ENCODE measurements at regions not wholly inside any gene's neighbourhood (a gene's known extent, or its start where the extent isn't known, plus 50 kb on each side); places are given as distances from the start of the nearest gene placed in this dataset.

DNA sequence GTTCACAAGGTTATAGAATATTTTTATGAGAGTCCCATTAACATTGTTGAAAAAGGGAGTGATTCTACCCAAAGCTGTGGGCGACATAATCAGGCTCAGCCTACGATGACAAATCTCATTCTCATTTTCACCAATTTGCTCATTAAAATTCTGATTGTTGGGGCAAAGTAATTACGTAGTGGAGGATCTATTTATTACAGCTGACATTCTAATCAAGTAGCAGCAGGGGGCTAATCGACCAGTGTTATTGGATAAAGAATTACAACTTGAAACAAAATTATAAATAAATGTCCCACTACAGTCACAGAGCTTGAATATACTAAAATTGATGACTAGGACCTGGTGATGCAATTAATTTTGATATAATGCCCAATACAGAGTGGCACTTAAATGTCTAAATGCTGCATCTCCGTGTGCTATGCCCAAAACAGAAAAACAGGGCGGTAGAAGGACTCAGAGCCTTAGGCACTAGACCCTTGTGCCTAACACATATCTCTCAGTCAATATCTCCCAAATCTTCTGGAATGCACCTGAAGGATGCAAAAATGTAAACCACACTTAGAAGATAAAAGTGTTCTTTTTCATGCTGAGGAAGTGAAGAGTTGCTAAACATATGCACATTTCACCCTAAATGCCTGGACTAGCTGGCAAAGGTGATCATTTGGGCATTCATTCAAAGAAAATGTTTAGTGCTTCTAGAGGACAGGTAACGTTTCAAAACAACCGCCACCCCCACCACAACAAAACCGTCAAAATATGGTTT is 88.3 kb downstream of the CD24 start:
- Histone ChIP-seq H3K4me1 (ENCODE audit: control insufficient read depth in 5 of 5, insufficient read depth in 5 of 5, low read length in 5 of 5) (peaks cover 0 to 2% (median 0%) of the 10 kb centered on the region in 5 donors), H3K9me3 (ENCODE audit: control insufficient read depth in 5 of 5, low read length in 5 of 5) (no peaks in the 10 kb centered on the region), H3K27me3 (ENCODE audit: control insufficient read depth in 5 of 5, insufficient read depth in 4 of 5, low read length in 5 of 5) (no peaks in the 10 kb centered on the region), H3K36me3 (ENCODE audit: control insufficient read depth in 5 of 5, insufficient read depth in 5 of 5, low read length in 5 of 5) (no peaks in the 10 kb centered on the region), H3K27ac (ENCODE audit: low read depth, low read length) (no peak overlapping the region), H3K9ac (ENCODE audit: low read length in 5 of 5) (no peak overlapping the region), H3K4me3 (ENCODE audit: low read depth in 1 of 5, low read length in 5 of 5) (no peak overlapping the region)

DNA sequence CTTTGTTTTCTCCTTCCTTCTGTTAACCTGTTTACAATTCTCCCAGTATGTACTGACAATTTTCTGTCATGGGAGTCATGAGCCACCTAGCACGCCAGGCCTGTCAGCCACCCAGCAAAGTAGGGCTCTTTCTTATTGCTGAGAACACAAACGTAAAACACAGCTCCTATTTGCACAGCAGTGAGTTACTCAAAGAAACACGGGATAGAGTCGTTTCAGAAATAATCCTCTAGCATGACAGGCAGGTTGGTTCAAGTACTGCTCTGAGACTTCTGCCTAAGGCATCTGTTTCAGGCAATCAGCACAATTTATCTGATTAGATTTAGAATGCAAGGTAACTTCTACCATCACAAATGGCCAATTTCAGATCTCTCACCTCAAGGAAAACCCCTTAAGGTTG is 88.8 kb downstream of the CD24 start:
- no peak overlapping the region for H3K27ac ChIP-seq (ENCODE audit: low read depth, low read length)
- no peak overlapping the region for H3K4me3 ChIP-seq (ENCODE audit: low read depth in 1 of 5, low read length in 5 of 5)
- no peaks in the 10 kb centered on the region for H3K36me3 ChIP-seq (ENCODE audit: control insufficient read depth in 5 of 5, insufficient read depth in 5 of 5, low read length in 5 of 5)
- H3K4me1 ChIP-seq (ENCODE audit: control insufficient read depth in 5 of 5, insufficient read depth in 5 of 5, low read length in 5 of 5) = peaks cover 0 to 2% (median 0%) of the 10 kb centered on the region in 5 donors
- H3K9ac ChIP-seq (ENCODE audit: low read length in 5 of 5) = no peak overlapping the region
- no peaks in the 10 kb centered on the region for H3K9me3 ChIP-seq (ENCODE audit: control insufficient read depth in 5 of 5, low read length in 5 of 5)
- no peaks in the 10 kb centered on the region for H3K27me3 ChIP-seq (ENCODE audit: control insufficient read depth in 5 of 5, insufficient read depth in 4 of 5, low read length in 5 of 5)

DNA sequence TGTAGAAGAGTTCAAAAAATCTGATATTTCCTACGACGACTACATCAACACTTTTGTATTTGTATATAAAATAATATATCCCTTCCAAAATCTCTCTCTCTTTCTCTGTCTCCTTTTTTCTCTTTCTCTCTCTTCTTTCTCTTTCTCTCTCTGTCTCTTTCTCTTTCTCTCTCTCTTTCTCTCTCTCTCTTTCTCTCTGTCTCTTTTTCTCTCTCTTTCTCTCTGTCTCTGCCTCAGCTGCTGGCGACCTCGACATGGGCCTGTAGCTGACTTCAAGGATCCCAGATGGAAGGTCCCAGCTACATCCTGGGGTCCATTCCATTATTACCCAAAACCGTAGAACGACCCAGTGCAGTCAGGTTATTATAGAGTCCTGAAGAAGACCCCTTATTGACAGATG is 90.0 kb downstream of the CD24 start:
- Histone ChIP-seq H3K36me3 (ENCODE audit: control insufficient read depth in 5 of 5, insufficient read depth in 5 of 5, low read length in 5 of 5) (no peaks in the 10 kb centered on the region), H3K4me3 (ENCODE audit: low read depth in 1 of 5, low read length in 5 of 5) (no peak overlapping the region), H3K9me3 (ENCODE audit: control insufficient read depth in 5 of 5, low read length in 5 of 5) (no peaks in the 10 kb centered on the region), H3K27me3 (ENCODE audit: control insufficient read depth in 5 of 5, insufficient read depth in 4 of 5, low read length in 5 of 5) (no peaks in the 10 kb centered on the region), H3K9ac (ENCODE audit: low read length in 5 of 5) (no peak overlapping the region), H3K4me1 (ENCODE audit: control insufficient read depth in 5 of 5, insufficient read depth in 5 of 5, low read length in 5 of 5) (peaks cover 0 to 2% (median 0%) of the 10 kb centered on the region in 5 donors), H3K27ac (ENCODE audit: low read depth, low read length) (no peak overlapping the region)

DNA sequence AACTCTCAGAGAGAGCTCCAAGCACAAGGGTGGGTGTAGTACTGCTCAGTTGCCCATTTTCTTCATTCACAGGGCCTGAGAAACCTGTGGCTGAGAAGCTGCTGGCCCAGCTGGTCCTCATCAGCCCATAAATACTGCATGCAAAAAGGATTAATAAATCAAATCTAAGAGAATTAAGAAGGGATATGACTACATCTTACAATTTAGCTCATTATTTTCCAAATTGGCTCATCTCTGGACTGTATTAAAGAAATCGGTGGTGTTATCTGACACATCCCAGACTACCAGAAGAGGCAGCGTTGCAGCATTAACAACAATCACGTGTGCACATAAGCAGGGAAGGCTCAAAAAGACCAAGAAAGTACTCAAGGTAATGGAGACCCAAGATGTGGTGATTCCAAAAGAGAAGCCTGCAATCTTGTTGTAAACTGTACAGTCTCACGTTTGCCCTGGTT is 90.7 kb downstream of the CD24 start:
- H3K27ac ChIP-seq (ENCODE audit: low read depth, low read length) = no peak overlapping the region
- H3K9me3 ChIP-seq (ENCODE audit: control insufficient read depth in 5 of 5, low read length in 5 of 5) = no peaks in the 10 kb centered on the region
- H3K36me3 ChIP-seq (ENCODE audit: control insufficient read depth in 5 of 5, insufficient read depth in 5 of 5, low read length in 5 of 5) = no peaks in the 10 kb centered on the region
- H3K4me3 ChIP-seq (ENCODE audit: low read depth in 1 of 5, low read length in 5 of 5) = no peak overlapping the region
- H3K4me1 ChIP-seq (ENCODE audit: control insufficient read depth in 5 of 5, insufficient read depth in 5 of 5, low read length in 5 of 5) = peaks cover 0 to 2% (median 0%) of the 10 kb centered on the region in 5 donors
- H3K9ac ChIP-seq (ENCODE audit: low read length in 5 of 5) = no peak overlapping the region
- H3K27me3 ChIP-seq (ENCODE audit: control insufficient read depth in 5 of 5, insufficient read depth in 4 of 5, low read length in 5 of 5) = no peaks in the 10 kb centered on the region

DNA sequence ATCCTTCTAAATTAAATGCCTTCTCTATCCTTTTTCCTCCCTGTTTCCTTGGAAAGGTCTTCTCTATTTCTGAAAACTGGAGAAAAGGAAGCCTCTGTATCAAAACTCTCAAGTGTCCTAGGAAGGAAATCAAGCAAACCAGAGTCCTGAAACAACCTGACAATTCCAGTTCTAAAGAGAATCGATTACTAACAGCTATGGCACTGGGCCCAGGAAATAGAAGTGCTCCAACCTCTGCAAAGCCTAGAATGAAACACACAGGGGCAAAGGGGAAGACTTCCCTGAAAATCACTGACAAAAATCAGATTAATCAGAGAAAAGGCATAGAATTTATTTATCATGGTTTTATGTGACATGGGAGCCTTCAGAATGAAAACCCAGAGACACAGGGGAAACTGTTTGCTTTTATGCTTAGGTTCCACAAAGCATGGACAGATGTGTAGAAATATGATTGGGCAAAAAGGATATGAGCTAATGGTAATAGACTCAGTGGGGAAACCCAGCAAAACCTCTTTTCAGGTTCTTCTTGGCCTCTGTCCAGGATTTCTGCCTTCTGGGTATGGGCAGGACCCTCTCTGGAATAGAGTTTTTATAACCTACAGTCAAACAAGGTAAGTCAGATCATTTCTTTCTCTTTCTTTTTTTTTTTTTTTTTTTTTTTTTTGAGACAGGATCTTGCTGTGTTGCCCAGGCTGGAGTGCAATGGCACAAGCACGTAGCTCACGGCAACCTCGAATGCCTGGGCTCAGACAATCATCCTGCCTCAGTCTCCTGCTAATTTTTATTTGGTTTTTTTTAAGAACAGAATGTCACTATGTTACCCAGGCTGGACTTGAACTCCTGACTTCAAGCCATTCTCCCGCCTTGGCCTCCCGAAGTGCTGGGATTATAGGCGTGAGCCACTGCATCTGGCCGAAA is 91.7 kb downstream of the CD24 start:
- no peak overlapping the region for H3K9ac ChIP-seq (ENCODE audit: low read length in 5 of 5)
- H3K4me3 ChIP-seq (ENCODE audit: low read depth in 1 of 5, low read length in 5 of 5) = no peak overlapping the region
- H3K27ac ChIP-seq (ENCODE audit: low read depth, low read length) = no peak overlapping the region
- no peaks in the 10 kb centered on the region for H3K27me3 ChIP-seq (ENCODE audit: control insufficient read depth in 5 of 5, insufficient read depth in 4 of 5, low read length in 5 of 5)
- H3K4me1 ChIP-seq (ENCODE audit: control insufficient read depth in 5 of 5, insufficient read depth in 5 of 5, low read length in 5 of 5) = no peaks in the 10 kb centered on the region
- H3K9me3 ChIP-seq (ENCODE audit: control insufficient read depth in 5 of 5, low read length in 5 of 5) = no peaks in the 10 kb centered on the region
- no peaks in the 10 kb centered on the region for H3K36me3 ChIP-seq (ENCODE audit: control insufficient read depth in 5 of 5, insufficient read depth in 5 of 5, low read length in 5 of 5)

DNA sequence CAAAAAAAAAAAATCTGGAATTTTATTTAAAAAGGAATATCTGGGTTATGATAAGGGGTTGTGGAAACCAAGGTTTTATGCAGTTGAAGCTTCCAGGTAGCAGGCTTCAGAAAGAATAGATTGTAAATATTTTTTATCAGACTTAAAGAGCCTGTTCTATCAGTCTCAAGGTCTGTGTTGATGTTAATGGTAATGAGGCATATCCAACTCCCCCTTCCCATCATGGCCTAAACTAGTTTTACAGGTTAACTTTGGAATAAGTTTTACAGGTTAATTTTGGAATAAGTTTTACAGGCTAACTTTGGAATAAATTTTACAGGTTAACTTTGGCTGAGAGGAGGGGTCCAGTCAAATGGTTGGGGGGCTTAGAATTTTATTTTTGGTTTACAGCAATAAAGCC is 92.4 kb downstream of the CD24 start:
- H3K4me3 ChIP-seq (ENCODE audit: low read depth in 1 of 5, low read length in 5 of 5) = no peak overlapping the region
- no peak overlapping the region for H3K9ac ChIP-seq (ENCODE audit: low read length in 5 of 5)
- no peaks in the 10 kb centered on the region for H3K36me3 ChIP-seq (ENCODE audit: control insufficient read depth in 5 of 5, insufficient read depth in 5 of 5, low read length in 5 of 5)
- H3K27me3 ChIP-seq (ENCODE audit: control insufficient read depth in 5 of 5, insufficient read depth in 4 of 5, low read length in 5 of 5) = no peaks in the 10 kb centered on the region
- no peak overlapping the region for H3K27ac ChIP-seq (ENCODE audit: low read depth, low read length)
- H3K9me3 ChIP-seq (ENCODE audit: control insufficient read depth in 5 of 5, low read length in 5 of 5) = no peaks in the 10 kb centered on the region
- H3K4me1 ChIP-seq (ENCODE audit: control insufficient read depth in 5 of 5, insufficient read depth in 5 of 5, low read length in 5 of 5) = no peaks in the 10 kb centered on the region

DNA sequence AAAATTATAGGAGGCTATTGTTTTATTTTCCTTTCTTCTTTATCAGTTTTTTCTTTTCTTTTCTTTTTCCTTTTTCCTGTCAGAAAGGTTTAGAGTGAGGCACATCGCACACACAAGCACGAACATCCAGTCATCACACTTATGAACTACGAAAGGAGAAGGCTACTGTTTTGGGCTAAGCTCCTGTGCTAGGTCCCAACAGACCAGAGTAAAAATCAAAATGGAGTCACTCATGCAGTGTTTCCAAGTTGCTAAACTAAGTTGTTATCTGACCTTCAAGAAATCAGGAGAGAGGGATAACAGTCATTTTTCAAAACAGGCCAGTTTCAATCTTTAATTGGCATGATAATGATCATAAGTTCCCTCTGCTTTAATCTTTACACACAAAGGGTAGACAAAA is 93.6 kb downstream of the CD24 start:
- H3K9me3 ChIP-seq (ENCODE audit: control insufficient read depth in 5 of 5, low read length in 5 of 5) = peaks cover 0 to 2% (median 0%) of the 10 kb centered on the region in 5 donors
- H3K27ac ChIP-seq (ENCODE audit: low read depth, low read length) = no peak overlapping the region
- no peak overlapping the region for H3K9ac ChIP-seq (ENCODE audit: low read length in 5 of 5)
- H3K4me1 ChIP-seq (ENCODE audit: control insufficient read depth in 5 of 5, insufficient read depth in 5 of 5, low read length in 5 of 5) = no peaks in the 10 kb centered on the region
- H3K36me3 ChIP-seq (ENCODE audit: control insufficient read depth in 5 of 5, insufficient read depth in 5 of 5, low read length in 5 of 5) = no peaks in the 10 kb centered on the region
- no peak overlapping the region for H3K4me3 ChIP-seq (ENCODE audit: low read depth in 1 of 5, low read length in 5 of 5)
- H3K27me3 ChIP-seq (ENCODE audit: control insufficient read depth in 5 of 5, insufficient read depth in 4 of 5, low read length in 5 of 5) = no peaks in the 10 kb centered on the region

DNA sequence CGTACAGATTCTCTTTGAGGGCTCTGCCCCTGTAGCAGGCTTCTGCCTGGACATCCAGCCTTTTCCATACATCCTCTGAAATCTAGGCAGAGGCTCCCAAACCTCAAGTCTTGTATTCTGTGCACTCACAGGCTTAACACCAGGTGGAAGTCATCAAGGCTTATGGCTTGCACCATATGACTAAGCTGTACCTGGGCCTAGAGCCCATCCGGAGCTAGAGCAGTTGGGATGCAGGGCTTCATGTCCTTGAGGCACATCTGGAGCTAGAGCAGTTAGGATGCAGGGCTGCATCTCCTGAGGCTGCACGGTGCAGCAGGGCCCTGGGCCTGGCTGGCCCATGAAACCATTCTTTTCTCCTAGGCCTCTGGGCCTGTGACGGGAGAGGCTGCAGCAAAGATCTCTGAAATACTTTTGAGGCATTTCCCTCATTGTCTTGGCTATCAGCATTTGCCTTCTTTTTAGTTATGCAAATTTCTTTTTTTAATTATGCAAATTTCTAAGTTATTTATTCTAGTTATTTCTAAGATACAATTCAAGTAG is 98.7 kb downstream of the CD24 start:
- Histone ChIP-seq H3K27ac (ENCODE audit: low read depth, low read length) (no peak overlapping the region), H3K36me3 (ENCODE audit: control insufficient read depth in 5 of 5, insufficient read depth in 5 of 5, low read length in 5 of 5) (no peaks in the 10 kb centered on the region), H3K9ac (ENCODE audit: low read length in 5 of 5) (no peak overlapping the region), H3K9me3 (ENCODE audit: control insufficient read depth in 5 of 5, low read length in 5 of 5) (peaks cover 0 to 8% (median 0%) of the 10 kb centered on the region in 5 donors), H3K4me1 (ENCODE audit: control insufficient read depth in 5 of 5, insufficient read depth in 5 of 5, low read length in 5 of 5) (no peaks in the 10 kb centered on the region), H3K27me3 (ENCODE audit: control insufficient read depth in 5 of 5, insufficient read depth in 4 of 5, low read length in 5 of 5) (no peaks in the 10 kb centered on the region), H3K4me3 (ENCODE audit: low read depth in 1 of 5, low read length in 5 of 5) (no peak overlapping the region)

DNA sequence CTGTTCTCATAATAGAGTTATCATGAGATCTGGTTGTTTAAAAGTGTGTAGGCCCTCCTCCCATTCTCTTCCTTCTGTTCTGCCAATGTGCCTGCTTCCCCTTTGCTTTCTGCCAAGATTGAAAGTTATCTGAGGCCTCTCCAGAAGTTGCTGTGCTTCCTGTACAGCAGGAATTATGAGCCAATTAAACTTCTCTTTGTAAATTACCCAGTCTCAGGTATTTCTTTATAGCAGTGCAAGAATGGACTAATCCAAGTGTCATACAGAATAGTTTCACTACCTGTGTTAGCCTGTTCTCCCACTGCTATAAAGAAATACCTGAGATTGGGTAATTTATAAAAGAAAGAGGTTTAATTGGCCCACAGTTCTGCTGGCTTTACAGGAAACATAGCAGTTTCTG is 100.0 kb downstream of the CD24 start:
- Histone ChIP-seq H3K27ac (ENCODE audit: low read depth, low read length) (no peak overlapping the region), H3K9ac (ENCODE audit: low read length in 5 of 5) (no peak overlapping the region), H3K4me3 (ENCODE audit: low read depth in 1 of 5, low read length in 5 of 5) (no peak overlapping the region), H3K36me3 (ENCODE audit: control insufficient read depth in 5 of 5, insufficient read depth in 5 of 5, low read length in 5 of 5) (no peaks in the 10 kb centered on the region), H3K27me3 (ENCODE audit: control insufficient read depth in 5 of 5, insufficient read depth in 4 of 5, low read length in 5 of 5) (no peaks in the 10 kb centered on the region), H3K9me3 (ENCODE audit: control insufficient read depth in 5 of 5, low read length in 5 of 5) (peaks cover 0 to 9% (median 0%) of the 10 kb centered on the region in 5 donors), H3K4me1 (ENCODE audit: control insufficient read depth in 5 of 5, insufficient read depth in 5 of 5, low read length in 5 of 5) (no peaks in the 10 kb centered on the region)

DNA sequence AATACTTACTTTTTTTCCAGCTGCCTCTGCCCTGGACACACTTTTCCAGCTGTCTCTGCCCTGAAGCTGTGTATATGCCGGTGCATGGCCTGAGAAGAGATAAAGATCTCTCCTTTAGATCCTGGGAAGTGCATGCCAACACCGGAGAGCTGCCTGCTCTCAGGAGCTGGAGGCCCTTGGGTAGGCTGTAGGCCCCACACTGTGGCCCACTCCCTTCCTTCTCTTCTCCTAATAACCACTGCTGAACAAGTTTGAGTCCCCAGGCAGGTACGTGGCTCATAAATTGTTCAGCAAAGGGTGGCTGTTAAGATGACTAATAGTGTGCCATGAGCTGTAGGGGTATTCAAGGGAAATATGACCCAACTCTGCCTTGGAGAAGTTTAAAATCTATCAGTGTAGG is 102.5 kb downstream of the CD24 start:
- no peaks in the 10 kb centered on the region for H3K4me1 ChIP-seq (ENCODE audit: control insufficient read depth in 5 of 5, insufficient read depth in 5 of 5, low read length in 5 of 5)
- no peaks in the 10 kb centered on the region for H3K27me3 ChIP-seq (ENCODE audit: control insufficient read depth in 5 of 5, insufficient read depth in 4 of 5, low read length in 5 of 5)
- no peak overlapping the region for H3K4me3 ChIP-seq (ENCODE audit: low read depth in 1 of 5, low read length in 5 of 5)
- no peaks in the 10 kb centered on the region for H3K36me3 ChIP-seq (ENCODE audit: control insufficient read depth in 5 of 5, insufficient read depth in 5 of 5, low read length in 5 of 5)
- peaks cover 0 to 12% (median 0%) of the 10 kb centered on the region in 5 donors for H3K9me3 ChIP-seq (ENCODE audit: control insufficient read depth in 5 of 5, low read length in 5 of 5)
- H3K27ac ChIP-seq (ENCODE audit: low read depth, low read length) = no peak overlapping the region
- H3K9ac ChIP-seq (ENCODE audit: low read length in 5 of 5) = no peak overlapping the region

Data from subcutaneous abdominal adipose tissue (tissue), 5 donors.